ENCODE measurements at regions not wholly inside any gene's neighbourhood (a gene's known extent, or its start where the extent isn't known, plus 50 kb on each side); places are given as distances from the start of the nearest gene placed in this dataset.
A peak's percentile ranks its signal among the peaks of the same experiment; 100 is the strongest.

GRCh38 chr22:35475545-35475944 is 65.1 kb upstream of the RASD2 start:
- no peaks in the 10 kb centered on the region for H3K27me3 ChIP-seq
- no peak overlapping the region for H3K9ac ChIP-seq (ENCODE audit: low read depth in 2 of 2, low read length in 2 of 2)
- H3K36me3 ChIP-seq = no peaks in the 10 kb centered on the region
- peaks cover 15% of the 10 kb centered on the region for H3K4me1 ChIP-seq
- no peak for TF ChIP-seq CTCF (IDR thresholded peaks at IDR 0.05)
- H3K27ac ChIP-seq = no peak overlapping the region
- no peak for DNase-seq
- no peaks in the 10 kb centered on the region for H3K9me3 ChIP-seq
- intact Hi-C loops (cut with DNase I) = no loop called here
- H3K4me3 ChIP-seq = no peak overlapping the region

- Histone ChIP-seq H3K4me1 (peaks cover 17% of the 10 kb centered on the region), H3K27me3 (no peaks in the 10 kb centered on the region), H3K4me3 (no peak overlapping the region), H3K9ac (ENCODE audit: low read depth in 2 of 2, low read length in 2 of 2) (no peak overlapping the region), H3K9me3 (no peaks in the 10 kb centered on the region), H3K27ac (no peak overlapping the region), H3K36me3 (no peaks in the 10 kb centered on the region)
- intact Hi-C loops (cut with DNase I) = no loop called here
- no peak for TF ChIP-seq CTCF (IDR thresholded peaks at IDR 0.05)
- no peak for DNase-seq
Measured at GRCh38 chr22:35476341-35476740, 64.3 kb upstream of the RASD2 start.

DNA sequence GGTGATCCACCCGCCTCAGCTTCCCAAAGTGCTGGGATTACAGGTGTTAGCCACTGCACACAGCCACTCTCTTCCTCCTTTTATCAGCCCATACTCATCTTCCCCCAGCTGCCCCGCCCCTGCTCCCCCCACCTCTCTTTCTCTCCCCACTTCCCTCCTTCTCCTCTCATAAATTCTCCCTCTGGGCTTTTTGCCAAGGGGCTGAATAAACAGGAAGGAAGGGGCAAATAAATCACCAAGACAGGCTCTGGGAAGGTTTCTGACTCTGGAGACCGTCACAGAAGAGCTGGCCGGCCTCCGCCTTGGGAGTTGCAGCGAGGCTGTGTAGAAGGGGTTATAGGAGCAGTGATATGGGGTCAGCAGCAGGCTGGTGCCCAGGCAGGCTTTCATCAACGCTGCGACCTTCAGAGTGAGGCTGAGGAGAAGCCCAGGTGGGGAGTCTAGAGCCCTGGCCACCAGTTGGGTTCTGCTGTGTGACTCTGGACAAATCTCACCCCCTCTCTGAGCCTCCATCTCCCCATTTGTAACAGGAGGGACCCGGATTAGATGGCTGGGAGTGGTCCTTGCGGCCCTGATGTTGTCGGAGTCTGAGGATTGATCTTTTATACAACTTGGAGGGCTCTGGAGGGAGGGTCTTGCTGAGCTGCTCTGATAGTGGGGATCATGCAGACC is 62.6 kb upstream of the RASD2 start:
- Histone ChIP-seq H3K9me3 (no peaks in the 10 kb centered on the region), H3K4me3 (no peak overlapping the region), H3K27ac (peak overlapping the region; percentile 53), H3K9ac (ENCODE audit: low read depth in 2 of 2, low read length in 2 of 2) (peak overlapping the region; percentile 39 to 72), H3K36me3 (no peaks in the 10 kb centered on the region), H3K27me3 (no peaks in the 10 kb centered on the region), H3K4me1 (peaks cover 17% of the 10 kb centered on the region)
- peak; percentile 93 for DNase-seq
- intact Hi-C loops (cut with DNase I) = no loop called here
- no peak for TF ChIP-seq CTCF (IDR thresholded peaks at IDR 0.05)

- intact Hi-C loops (cut with DNase I) = no loop called here
- no peak for DNase-seq
- no peak overlapping the region for H3K4me3 ChIP-seq
- H3K4me1 ChIP-seq = peaks cover 17% of the 10 kb centered on the region
- no peaks in the 10 kb centered on the region for H3K9me3 ChIP-seq
- H3K36me3 ChIP-seq = no peaks in the 10 kb centered on the region
- H3K9ac ChIP-seq (ENCODE audit: low read depth in 2 of 2, low read length in 2 of 2) = peak overlapping the region in 1 of 2 donors; percentile 72
- no peak for TF ChIP-seq CTCF (IDR thresholded peaks at IDR 0.05)
- H3K27ac ChIP-seq = peak overlapping the region; percentile 53
- no peaks in the 10 kb centered on the region for H3K27me3 ChIP-seq
Measured at GRCh38 chr22:35478633-35479107, 62.0 kb upstream of the RASD2 start.

DNA sequence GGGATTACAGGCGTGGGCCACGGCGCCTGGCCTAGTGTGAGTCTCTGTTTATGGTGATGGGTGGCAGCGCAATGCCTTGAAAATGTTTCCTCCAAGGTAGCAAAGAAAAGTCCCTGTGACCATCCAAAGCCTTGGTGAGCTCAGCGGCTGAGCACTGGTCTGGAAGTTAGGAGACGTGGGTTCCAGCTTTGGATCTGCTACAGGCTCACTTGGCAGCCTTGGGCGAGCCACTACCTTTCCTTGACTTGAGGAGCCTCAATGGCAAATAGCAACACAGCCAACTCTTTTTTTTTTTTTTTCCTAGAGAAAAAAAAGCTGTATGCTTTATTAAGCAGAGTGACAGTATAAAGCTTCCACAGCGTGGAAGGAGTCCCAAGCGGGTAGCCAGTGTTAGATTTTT is 61.3 kb upstream of the RASD2 start:
- no peak for DNase-seq
- Histone ChIP-seq H3K27ac (peak overlapping the region; percentile 62), H3K4me1 (peaks cover 17% of the 10 kb centered on the region)

More for the DNA sequence above, 61.3 kb upstream of the RASD2 start:
- intact Hi-C loops (cut with DNase I) = no loop called here
- TF ChIP-seq CTCF (IDR thresholded peaks at IDR 0.05) = no peak
- Histone ChIP-seq H3K27me3 (no peaks in the 10 kb centered on the region), H3K9ac (ENCODE audit: low read depth in 2 of 2, low read length in 2 of 2) (no peak overlapping the region), H3K9me3 (no peaks in the 10 kb centered on the region), H3K4me3 (no peak overlapping the region), H3K36me3 (no peaks in the 10 kb centered on the region)
